OCI-LY7 (cell line): ENCODE measurements at regions not wholly inside any gene's neighbourhood (a gene's known extent, or its start where the extent isn't known, plus 50 kb on each side); places are given as distances from the start of the nearest gene placed in this dataset.

Source experiments
- BruUV-seq: library from RNA; stranded (reverse); fragments of 400-500 nt; replicated peaks from 2 replicates; lab custom pipeline; 2021; lab: Mats Ljungman, UMichigan
- CTCF ChIA-PET: fragments of 300-600 bp; sonication (Branson Sonifier 250); formaldehyde crosslinking; loops from one replicate; lab custom pipeline; 2022; ENCODE audit warnings: antibody characterized with exemption; ENCODE audit not compliant: unreplicated experiment; lab: Charles Lee
- POLR2A ChIA-PET: fragments of 300-600 bp; sonication (Branson Sonifier 250); formaldehyde crosslinking; loops from one replicate; lab custom pipeline; 2022; ENCODE audit warnings: antibody characterized with exemption; lab: Charles Lee
- DNase-seq: peaks from one replicate; pipeline ENCODE4 v3.0.0-alpha.2; 2015; ENCODE audit warnings: low spot score
- H2AFZ ChIP-seq: fragments of 200-600 bp; sonication (generic), shearing (Covaris generic); 2 replicates; pipeline ENCODE4 v1.6.1; 2014; ENCODE audit warnings: mild to moderate bottlenecking, antibody characterized with exemption, low read length, moderate library complexity
- H3K27ac ChIP-seq: fragments of 200-600 bp; sonication (generic); 2 replicates; pipeline ENCODE4 v1.5.1; 2014; ENCODE audit warnings: mixed run types, low read depth, mild to moderate bottlenecking, moderate library complexity, low read length, inconsistent platforms; ENCODE audit not compliant: poor library complexity, severe bottlenecking
- H3K36me3 ChIP-seq: fragments of 200-600 bp; sonication (generic); 2 replicates; pipeline ENCODE4 v1.6.1; 2014; ENCODE audit warnings: mild to moderate bottlenecking, antibody characterized with exemption, low read length, moderate library complexity, mixed read lengths; ENCODE audit not compliant: insufficient read depth
- H3K4me1 ChIP-seq: fragments of 200-600 bp; sonication (generic); 2 replicates; pipeline ENCODE4 v1.5.1; 2014; ENCODE audit warnings: mild to moderate bottlenecking, low read length; ENCODE audit not compliant: insufficient read depth, poor library complexity, severe bottlenecking
- H3K4me2 ChIP-seq: fragments of 200-600 bp; sonication (generic); 2 replicates; pipeline ENCODE4 v1.6.1; 2014; ENCODE audit warnings: mild to moderate bottlenecking, low read length
- H3K4me3 ChIP-seq: fragments of 200-600 bp; sonication (generic); 2 replicates; pipeline ENCODE4 v1.5.1; 2014; ENCODE audit warnings: mild to moderate bottlenecking, low read depth, low read length; ENCODE audit not compliant: poor library complexity, severe bottlenecking
- H3K79me2 ChIP-seq: fragments of 200-600 bp; sonication (generic); 2 replicates; pipeline ENCODE4 v1.6.1; 2016; ENCODE audit warnings: low read depth, mild to moderate bottlenecking, low read length, moderate library complexity, mixed read lengths; ENCODE audit not compliant: insufficient read depth
- H3K9me2 ChIP-seq: fragments of 200-600 bp; sonication (generic); 2 replicates; pipeline ENCODE4 v1.6.1; 2016; ENCODE audit warnings: mild to moderate bottlenecking, low read length, mixed read lengths; ENCODE audit not compliant: insufficient read depth
- H3K9me3 ChIP-seq: fragments of 200-600 bp; sonication (generic); 2 replicates; pipeline ENCODE4 v1.6.1; 2014; ENCODE audit warnings: mild to moderate bottlenecking, mixed run types, low read length, mixed read lengths
- H4K20me1 ChIP-seq: fragments of 200-600 bp; sonication (generic); 2 replicates; pipeline ENCODE4 v1.6.1; 2014; ENCODE audit warnings: mild to moderate bottlenecking, antibody characterized with exemption, low read length, moderate library complexity, mixed read lengths; ENCODE audit not compliant: insufficient read depth
- EZH2phosphoT487 ChIP-seq: fragments of 200-600 bp; sonication (generic); IDR thresholded peaks from 2 replicates; pipeline ENCODE4 v1.6.1; 2018; ENCODE audit warnings: low read depth, borderline replicate concordance, mild to moderate bottlenecking, mixed run types, antibody characterized with exemption, low read length, moderate library complexity, mixed read lengths
- intact Hi-C: fragments of 100-400 bp; cut with micrococcal nuclease; formaldehyde crosslinking; loops from one replicate; pipeline ENCODE4 v1.10.0; 2022; ENCODE audit not compliant: unreplicated experiment
- TF ChIP-seq, protein P1 (sequence below): fragments of 200-600 bp; sonication (generic); conservative IDR thresholded peaks from 2 replicates; pipeline ENCODE4 v1.5.1; 2014; ENCODE audit warnings: mild to moderate bottlenecking, antibody characterized with exemption, low read length, moderate library complexity, mixed read lengths

DNA sequence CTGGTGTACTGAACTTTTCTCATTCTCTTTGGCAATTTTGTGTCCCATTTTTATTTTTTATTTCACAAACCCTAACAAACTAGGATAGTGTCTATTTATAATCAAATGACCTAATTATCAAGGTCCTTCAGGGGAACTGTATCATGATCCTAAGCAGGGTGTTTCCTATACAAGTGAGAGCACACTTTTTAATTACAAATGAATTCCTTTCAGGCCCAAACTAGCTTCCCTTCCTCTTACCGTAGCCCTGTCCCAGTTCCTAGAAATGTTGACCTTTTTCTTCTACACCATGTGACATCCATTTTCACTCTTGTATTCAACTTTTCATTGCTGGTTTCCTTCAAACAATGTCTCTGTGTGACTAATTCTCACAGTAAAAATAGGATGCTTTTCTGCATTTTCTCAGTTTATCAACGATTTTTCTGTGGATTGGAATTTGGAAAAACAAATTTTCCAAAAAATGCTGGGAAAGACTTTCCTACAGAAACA, 411.4 kb downstream of the CCDC91 start:
- Histone ChIP-seq H3K9me3 (no peaks in the 10 kb centered on the region), H4K20me1 (no peaks in the 10 kb centered on the region), H3K4me1 (no peaks in the 10 kb centered on the region), H3K4me2 (no peak overlapping the region), H3K36me3 (no peaks in the 10 kb centered on the region), H2AFZ (no peak overlapping the region), H3K27ac (no peak overlapping the region), H3K9me2 (no peaks in the 10 kb centered on the region), H3K79me2 (no peaks in the 10 kb centered on the region), H3K4me3 (no peak overlapping the region)
- no peak for TF ChIP-seq EZH2phosphoT487
- TF ChIP-seq, protein P1, sequence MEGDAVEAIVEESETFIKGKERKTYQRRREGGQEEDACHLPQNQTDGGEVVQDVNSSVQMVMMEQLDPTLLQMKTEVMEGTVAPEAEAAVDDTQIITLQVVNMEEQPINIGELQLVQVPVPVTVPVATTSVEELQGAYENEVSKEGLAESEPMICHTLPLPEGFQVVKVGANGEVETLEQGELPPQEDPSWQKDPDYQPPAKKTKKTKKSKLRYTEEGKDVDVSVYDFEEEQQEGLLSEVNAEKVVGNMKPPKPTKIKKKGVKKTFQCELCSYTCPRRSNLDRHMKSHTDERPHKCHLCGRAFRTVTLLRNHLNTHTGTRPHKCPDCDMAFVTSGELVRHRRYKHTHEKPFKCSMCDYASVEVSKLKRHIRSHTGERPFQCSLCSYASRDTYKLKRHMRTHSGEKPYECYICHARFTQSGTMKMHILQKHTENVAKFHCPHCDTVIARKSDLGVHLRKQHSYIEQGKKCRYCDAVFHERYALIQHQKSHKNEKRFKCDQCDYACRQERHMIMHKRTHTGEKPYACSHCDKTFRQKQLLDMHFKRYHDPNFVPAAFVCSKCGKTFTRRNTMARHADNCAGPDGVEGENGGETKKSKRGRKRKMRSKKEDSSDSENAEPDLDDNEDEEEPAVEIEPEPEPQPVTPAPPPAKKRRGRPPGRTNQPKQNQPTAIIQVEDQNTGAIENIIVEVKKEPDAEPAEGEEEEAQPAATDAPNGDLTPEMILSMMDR = no peak
- POLR2A ChIA-PET = no interaction called here
- CTCF ChIA-PET = no interaction called here
- intact Hi-C loops = no loop called here
- no TSS peak for BruUV-seq
- DNase-seq = no peak

DNA sequence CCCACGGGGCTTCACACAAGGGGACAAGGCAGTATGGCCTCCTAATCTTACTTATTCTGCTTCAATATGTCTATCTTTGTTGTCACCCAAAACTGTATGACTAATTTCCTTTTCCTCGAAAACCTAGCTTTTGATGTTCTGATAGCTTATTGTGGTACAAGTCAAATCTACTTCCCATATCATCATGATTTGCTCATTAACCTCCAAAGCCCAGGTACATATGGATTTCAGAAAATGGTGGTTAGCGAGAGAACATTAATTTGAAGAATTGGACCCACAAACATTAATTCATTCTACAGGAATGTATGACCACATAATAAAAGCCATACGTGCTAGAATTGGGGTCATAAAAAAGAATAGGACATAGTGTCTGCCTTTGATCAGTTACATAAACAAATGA, 412.5 kb downstream of the CCDC91 start:
- intact Hi-C loops = no loop called here
- Histone ChIP-seq H3K36me3 (no peaks in the 10 kb centered on the region), H3K27ac (no peak overlapping the region), H3K4me2 (no peak overlapping the region), H3K4me3 (no peak overlapping the region), H3K9me2 (no peaks in the 10 kb centered on the region), H3K79me2 (no peaks in the 10 kb centered on the region), H2AFZ (no peak overlapping the region), H3K9me3 (no peaks in the 10 kb centered on the region), H4K20me1 (no peaks in the 10 kb centered on the region), H3K4me1 (no peaks in the 10 kb centered on the region)
- DNase-seq = no peak
- CTCF ChIA-PET = no interaction called here
- BruUV-seq = no TSS peak
- TF ChIP-seq, protein P1 = no peak
- TF ChIP-seq EZH2phosphoT487 = no peak
- POLR2A ChIA-PET = no interaction called here

DNA sequence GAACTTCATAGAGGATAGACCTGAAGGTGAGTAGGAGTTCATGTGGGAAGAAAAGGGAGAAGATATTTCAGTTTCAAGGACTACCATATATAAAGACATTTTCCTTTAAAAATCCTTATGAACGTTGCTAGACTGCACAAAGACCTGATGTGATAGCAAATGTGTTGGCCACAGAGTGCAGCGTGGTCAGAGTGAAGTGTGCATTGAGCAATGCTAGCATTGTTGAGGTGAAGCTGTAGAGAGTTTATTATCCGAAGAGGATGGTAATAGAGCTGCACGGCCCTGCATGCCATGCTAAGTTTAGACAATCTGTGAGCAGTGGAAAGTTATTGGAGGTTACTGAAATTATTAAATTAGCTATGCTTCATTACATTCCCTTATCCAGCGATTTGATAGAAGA, 413.0 kb downstream of the CCDC91 start:
- no TSS peak for BruUV-seq
- no peak for DNase-seq
- no peak for TF ChIP-seq EZH2phosphoT487
- TF ChIP-seq, protein P1 = no peak
- Histone ChIP-seq H3K4me2 (no peak overlapping the region), H3K4me3 (no peak overlapping the region), H3K36me3 (no peaks in the 10 kb centered on the region), H2AFZ (no peak overlapping the region), H4K20me1 (no peaks in the 10 kb centered on the region), H3K79me2 (no peaks in the 10 kb centered on the region), H3K9me2 (no peaks in the 10 kb centered on the region), H3K4me1 (no peaks in the 10 kb centered on the region), H3K27ac (no peak overlapping the region), H3K9me3 (no peaks in the 10 kb centered on the region)
- intact Hi-C loops = no loop called here
- ChIA-PET POLR2A (no interaction called here), CTCF (no interaction called here)
